GM18867 (cell line): ENCODE measurements at regions not wholly inside any gene's neighbourhood (a gene's known extent, or its start where the extent isn't known, plus 50 kb on each side); places are given as distances from the start of the nearest gene placed in this dataset.
A peak's percentile ranks its signal among the peaks of the same experiment; 100 is the strongest.
"Not testable (repeated sequence)": the region's sequence is repeated elsewhere in the genome, so short reads cannot be mapped to it uniquely, and the experiment has no call there.

Experiments used
- ATAC-seq: cut with Tn5 transposase; IDR thresholded peaks from one replicate; pipeline ENCODE4 v1.9.1; 2021; ENCODE audit warnings: mild to moderate bottlenecking, moderate library complexity; ENCODE audit not compliant: unreplicated experiment

GRCh38 chr4:164529486-164529885, 224.4 kb upstream of the SMIM31 start:
- no peak for ATAC-seq

- no peak for ATAC-seq
Measured at GRCh38 chr4:164531336-164531735, 222.6 kb upstream of the SMIM31 start.

- no peak for ATAC-seq
Measured at GRCh38 chr4:164536814-164537213, 217.1 kb upstream of the SMIM31 start.

GRCh38 chr4:164538097-164538496, 215.8 kb upstream of the SMIM31 start:
- no peak for ATAC-seq

GRCh38 chr4:164540987-164541386, 212.9 kb upstream of the SMIM31 start:
- ATAC-seq, result no peak

- ATAC-seq, result no peak
Measured at GRCh38 chr4:164542431-164542830, 211.5 kb upstream of the SMIM31 start.

GRCh38 chr4:164550989-164551712, 202.8 kb upstream of the SMIM31 start:
- no peak for ATAC-seq

- ATAC-seq, result no peak
Measured at GRCh38 chr4:164551713-164552040, 202.3 kb upstream of the SMIM31 start.

GRCh38 chr4:164571593-164572390, 182.1 kb upstream of the SMIM31 start:
- no peak for ATAC-seq

- no peak for ATAC-seq
Measured at GRCh38 chr4:164572877-164573279, 181.1 kb upstream of the SMIM31 start.

- no peak for ATAC-seq
Measured at GRCh38 chr4:164575861-164576260, 178.1 kb upstream of the SMIM31 start.

- no peak for ATAC-seq
Measured at GRCh38 chr4:164579270-164579942, 174.5 kb upstream of the SMIM31 start.

- no peak for ATAC-seq
Measured at GRCh38 chr4:164591666-164592065, 162.3 kb upstream of the SMIM31 start.

- ATAC-seq, result no peak
Measured at GRCh38 chr4:164595751-164596150, 158.2 kb upstream of the SMIM31 start.

GRCh38 chr4:164596318-164596878, 157.5 kb upstream of the SMIM31 start:
- ATAC-seq, result no peak

GRCh38 chr4:164596927-164597326, 157.0 kb upstream of the SMIM31 start:
- no peak for ATAC-seq

- ATAC-seq, result no peak
Measured at GRCh38 chr4:164601653-164602052, 152.3 kb upstream of the SMIM31 start.

- ATAC-seq, result not testable (repeated sequence)
Measured at GRCh38 chr4:164605791-164606190, 148.1 kb upstream of the SMIM31 start.

- peak; percentile 97 for ATAC-seq
Measured at GRCh38 chr4:164606478-164606877, 147.5 kb upstream of the SMIM31 start.

- no peak for ATAC-seq
Measured at GRCh38 chr4:164613256-164613655, 140.7 kb upstream of the SMIM31 start.

GRCh38 chr4:164613792-164614191, 140.1 kb upstream of the SMIM31 start:
- no peak for ATAC-seq

- no peak for ATAC-seq
Measured at GRCh38 chr4:164614329-164614728, 139.6 kb upstream of the SMIM31 start.
